Superior temporal gyrus (tissue), 1 donor: ENCODE measurements at regions not wholly inside any gene's neighbourhood (a gene's known extent, or its start where the extent isn't known, plus 50 kb on each side); places are given as distances from the start of the nearest gene placed in this dataset.
"Not testable (repeated sequence)": the region's sequence is repeated elsewhere in the genome, so short reads cannot be mapped to it uniquely, and the experiment has no call there.

Experiments used
- DNase-seq: peaks from one replicate; pipeline ENCODE4 v3.0.0-alpha.2; 2016; ENCODE audit errors: extremely low spot score

DNA sequence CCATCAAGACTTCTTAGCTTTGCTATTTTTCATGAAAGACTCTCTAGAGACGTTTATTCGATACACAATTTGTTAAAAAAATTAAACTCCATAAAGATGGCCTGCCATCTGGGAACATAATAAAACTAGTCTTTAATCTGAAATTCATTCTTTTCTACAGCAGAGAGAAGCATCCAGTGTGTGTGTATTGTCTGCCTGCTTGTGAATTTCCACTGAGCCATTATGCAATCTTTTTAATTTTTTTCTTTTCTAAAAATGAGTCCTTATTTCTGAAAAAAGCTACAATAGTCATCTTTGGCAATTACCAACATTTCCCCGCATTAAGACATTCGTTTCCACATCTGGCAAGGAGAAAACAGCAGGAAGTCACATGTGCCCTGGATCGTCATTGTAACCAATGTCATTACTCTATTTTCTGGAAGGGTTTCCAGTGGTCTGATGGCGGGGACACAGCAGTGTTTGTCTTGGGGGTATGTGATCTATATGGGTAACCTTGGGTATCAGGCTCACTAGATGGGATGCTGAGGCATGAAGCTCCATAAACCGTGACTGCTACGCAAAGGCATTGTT lies 263.1 kb downstream of the MSX2 start:
- DNase-seq: no peak

- DNase-seq: no peak
These were observed 260.5 kb downstream of the MSX2 start for GRCh38 chr5:174984863-174985262.

GRCh38 chr5:174982485-174982884 lies 258.1 kb downstream of the MSX2 start:
- DNase-seq: no peak

- DNase-seq: no peak
These were observed 257.0 kb downstream of the MSX2 start for GRCh38 chr5:174981416-174981815.

DNA sequence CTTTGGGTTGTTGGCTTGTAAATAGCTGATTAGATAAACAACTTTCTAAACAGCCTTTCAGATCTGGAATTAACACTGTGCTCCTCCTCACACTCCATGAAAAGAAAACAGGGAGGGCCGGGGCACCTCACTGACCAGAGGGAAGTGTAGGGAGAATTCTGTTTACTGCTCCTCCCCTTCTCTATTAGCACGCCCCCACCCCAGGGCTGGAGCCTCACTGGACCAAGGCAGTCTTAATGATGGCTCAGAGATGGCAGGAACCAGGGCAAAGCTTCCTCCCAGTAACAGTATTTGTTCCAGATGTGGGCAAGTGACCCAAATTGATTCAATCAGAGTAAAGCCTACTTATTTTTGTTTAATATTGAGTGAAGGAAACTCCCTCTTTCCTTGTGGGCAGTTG lies 256.6 kb downstream of the MSX2 start:
- no peak for DNase-seq

DNA sequence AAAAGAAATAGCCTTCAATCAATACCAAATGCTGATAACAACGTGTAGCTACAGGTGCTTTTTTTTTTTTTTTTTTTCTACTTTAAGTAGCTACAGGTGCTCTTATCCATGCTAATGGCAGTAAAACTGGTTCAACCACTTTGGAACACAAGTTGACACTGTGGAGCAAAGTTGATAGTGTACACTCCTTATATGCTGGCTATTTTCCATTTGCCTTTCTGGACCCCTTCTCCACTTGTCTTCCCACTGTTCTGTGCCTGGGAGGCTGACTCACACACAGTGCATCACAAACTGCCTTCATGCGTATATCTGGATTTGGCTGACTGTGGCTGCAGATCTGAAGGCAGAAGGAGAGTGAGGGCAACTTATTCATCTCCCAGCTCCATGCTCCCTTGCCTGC lies 247.9 kb downstream of the MSX2 start:
- no peak for DNase-seq

- peak; percentile 52 for DNase-seq
These were observed 246.8 kb downstream of the MSX2 start for GRCh38 chr5:174971210-174971609.

DNA sequence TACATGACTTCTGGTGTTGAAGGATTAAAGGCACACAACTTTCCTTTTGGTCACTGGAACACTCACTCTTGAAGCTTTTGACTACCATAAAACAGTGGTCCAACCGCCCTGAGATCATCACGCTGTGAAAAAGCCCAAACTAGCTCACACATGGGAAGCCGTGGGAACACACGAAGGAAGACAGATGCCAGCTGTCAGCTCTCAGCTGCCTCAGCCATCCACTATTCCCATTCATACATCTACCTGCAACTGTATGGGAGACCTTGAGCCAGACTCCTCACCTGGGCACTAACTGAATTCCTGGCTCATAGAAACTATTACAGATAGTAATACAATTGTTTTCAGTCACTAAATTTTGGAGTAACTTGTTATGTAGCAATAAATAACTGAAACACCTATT lies 246.1 kb downstream of the MSX2 start:
- no peak for DNase-seq

DNA sequence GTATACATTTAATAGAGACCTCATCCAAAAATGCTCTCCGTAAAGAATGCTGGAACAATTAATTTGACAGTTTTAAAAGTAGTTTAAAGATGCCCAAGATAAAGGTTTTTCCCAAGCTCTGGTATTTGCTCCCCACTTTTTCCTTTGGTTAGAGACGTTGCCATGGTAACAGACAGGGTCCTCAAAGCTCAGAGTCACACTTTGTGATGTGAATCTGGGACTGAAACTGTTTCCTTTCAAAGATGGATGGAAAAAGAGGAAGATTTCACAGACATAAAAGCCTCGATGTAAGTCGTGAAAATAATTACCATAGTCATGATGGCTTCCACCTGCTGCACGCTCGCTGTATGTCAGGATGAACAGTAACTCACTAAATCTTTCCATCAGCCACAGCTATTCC lies 229.5 kb downstream of the MSX2 start:
- no peak for DNase-seq

- DNase-seq: peak; percentile 94
These were observed 226.9 kb downstream of the MSX2 start for GRCh38 chr5:174951151-174951780.

GRCh38 chr5:174947548-174947947 lies 223.2 kb downstream of the MSX2 start:
- no peak for DNase-seq

DNA sequence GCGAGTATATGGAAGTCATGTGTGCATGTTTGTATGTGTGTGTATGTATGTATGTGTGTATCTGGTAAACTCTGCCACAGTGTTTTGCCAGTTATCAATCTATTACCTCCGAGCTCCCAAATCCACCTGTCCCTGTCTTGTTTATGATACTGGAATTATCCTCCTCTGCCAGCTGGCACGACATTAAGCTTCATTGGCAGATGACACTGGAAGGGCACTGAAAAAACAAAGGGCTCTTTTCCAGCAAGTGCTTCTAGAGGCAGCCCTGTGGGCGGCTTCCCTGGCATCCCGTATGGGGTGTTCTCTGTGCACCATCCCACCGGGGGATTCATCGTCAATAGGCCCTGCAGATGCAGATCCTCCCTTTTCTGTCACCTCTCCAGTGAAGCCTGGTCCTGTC lies 221.5 kb downstream of the MSX2 start:
- DNase-seq: no peak

- DNase-seq: no peak
These were observed 219.4 kb downstream of the MSX2 start for GRCh38 chr5:174943785-174944184.

GRCh38 chr5:174943002-174943401 lies 218.6 kb downstream of the MSX2 start:
- not testable (repeated sequence) for DNase-seq

GRCh38 chr5:174937201-174938123 lies 213.1 kb downstream of the MSX2 start:
- no peak for DNase-seq

- DNase-seq: peak; percentile 88
These were observed 211.6 kb downstream of the MSX2 start for GRCh38 chr5:174935854-174936474.

DNA sequence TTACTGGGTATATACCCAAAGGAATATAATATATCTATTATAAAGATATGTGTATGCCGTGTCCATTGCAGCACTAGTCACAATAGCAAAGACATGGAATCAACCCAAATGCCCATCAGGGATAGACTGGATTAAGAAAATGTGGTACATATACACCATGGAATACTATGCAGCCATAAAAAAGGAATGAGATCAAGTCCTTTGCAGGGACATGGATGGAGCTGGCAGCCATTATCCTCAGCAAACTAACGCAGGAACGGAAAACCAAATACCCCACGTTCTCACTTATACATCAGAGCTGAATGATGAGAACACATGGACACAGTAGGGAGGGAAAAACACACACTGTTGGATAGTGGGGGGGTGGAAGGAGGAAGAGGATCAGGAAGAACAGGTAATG lies 206.7 kb downstream of the MSX2 start:
- DNase-seq: not testable (repeated sequence)

DNA sequence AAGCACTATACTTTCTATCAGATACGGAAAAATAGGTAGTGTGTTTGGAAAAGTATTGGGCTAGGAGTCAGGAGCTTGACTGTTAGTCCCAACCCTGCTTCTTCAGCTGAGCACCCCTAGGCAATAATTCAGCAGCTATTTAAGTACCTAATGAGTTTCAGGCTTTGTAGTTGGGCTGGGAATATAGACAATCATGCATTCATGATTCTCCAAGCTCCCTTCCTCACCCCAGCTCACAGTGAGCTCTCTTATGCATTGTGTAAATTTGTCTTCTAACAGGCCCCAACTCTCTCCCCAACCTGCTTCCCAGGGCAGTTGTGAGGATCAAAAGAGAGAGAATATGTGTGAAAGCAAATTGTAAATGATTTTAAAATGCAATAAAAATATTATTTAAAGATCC lies 201.2 kb downstream of the MSX2 start:
- DNase-seq: no peak

GRCh38 chr5:174922955-174923354 lies 198.6 kb downstream of the MSX2 start:
- no peak for DNase-seq

DNA sequence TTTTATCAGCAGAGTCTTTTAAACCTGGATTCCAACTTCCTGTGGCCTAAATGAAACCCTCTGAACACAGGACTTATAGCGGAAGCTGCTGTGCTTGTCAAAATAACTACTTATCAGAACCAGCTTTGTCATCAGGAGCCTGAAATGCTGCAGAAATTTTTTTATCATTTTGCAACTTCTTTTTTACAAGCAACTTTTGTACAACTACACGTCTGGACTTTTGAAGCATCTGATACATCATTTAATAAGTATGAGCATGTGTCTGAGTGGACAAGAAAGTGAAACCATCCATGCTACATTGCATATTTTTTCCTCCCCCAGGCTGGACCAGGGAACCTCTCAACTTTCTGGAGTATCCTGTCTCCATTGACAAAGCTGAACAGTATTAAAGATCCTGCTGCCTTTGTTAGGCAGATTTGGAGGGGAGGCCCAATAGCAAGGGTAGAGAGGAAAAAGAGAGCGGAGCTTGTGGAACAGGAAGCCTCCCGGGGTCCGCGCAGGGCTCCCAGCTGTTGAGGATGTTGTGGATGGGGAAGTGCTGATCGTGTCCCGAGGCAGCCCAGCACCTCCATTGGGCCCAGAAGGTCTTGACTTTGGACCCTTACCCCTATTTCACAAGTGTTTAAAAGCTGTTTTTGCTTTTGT lies 196.6 kb downstream of the MSX2 start:
- no peak for DNase-seq

DNA sequence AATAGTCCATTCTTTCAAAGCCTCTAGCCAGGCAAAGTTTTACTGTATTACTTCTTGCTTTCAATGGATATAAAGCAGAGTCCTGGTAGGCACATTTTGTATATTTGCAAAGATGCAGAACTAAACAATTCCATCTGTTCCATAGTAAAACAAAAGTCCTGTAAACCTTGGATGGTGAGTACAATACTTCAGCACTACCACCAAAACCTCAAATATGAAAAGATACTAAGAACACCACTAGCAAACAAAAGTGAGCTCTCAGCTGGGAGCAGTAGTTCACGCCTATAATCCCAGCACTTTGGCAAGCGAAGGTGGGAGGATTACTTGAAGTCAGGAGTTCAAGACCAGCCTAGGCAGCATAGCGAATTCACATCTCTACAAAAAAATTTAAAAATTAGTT lies 195.0 kb downstream of the MSX2 start:
- no peak for DNase-seq

DNA sequence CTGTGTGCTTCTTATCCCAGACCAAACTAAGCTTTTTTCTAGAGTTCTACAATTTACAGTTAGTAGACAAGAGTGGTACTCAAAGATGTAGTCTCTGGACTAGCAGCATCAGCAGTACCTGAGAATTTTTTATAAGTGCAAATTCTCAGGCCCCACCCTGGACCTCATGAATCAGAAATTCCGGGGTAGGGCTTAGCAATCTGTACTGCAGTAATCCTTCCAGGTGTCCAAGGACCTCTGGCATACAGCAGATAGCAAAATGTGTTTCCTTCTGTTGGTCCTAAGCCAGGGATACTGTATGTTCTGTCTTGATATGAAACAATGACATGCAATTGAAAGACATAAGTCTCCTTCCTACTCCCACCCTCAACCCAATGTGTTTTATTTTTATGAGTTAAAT lies 194.3 kb downstream of the MSX2 start:
- no peak for DNase-seq
